K562 (cell line): ENCODE measurements at regions not wholly inside any gene's neighbourhood (a gene's known extent, or its start where the extent isn't known, plus 50 kb on each side); places are given as distances from the start of the nearest gene placed in this dataset.

Source experiments
- ATAC-seq: fragments of 200-7000 bp; cut with Tn5 transposase; 3 replicates; pipeline ENCODE4 v1.9.1; 2020; ENCODE audit warnings: moderate library complexity
- BruUV-seq: library from RNA; stranded (reverse); fragments of 400-500 nt; replicated peaks from 2 replicates; lab custom pipeline; 2021; lab: Mats Ljungman, UMichigan
- CTCF ChIA-PET: fragments of 300-600 bp; formaldehyde crosslinking; extraction: SDS; loops from one replicate; lab custom pipeline; 2021; ENCODE audit warnings: low intra/inter-chr PET ratio; lab: Yijun Ruan, JAX
- POLR2A ChIA-PET: fragments of 300-600, 350-650 bp; sonication (Branson Sonifier 250); formaldehyde crosslinking; extraction: SDS; loops from one replicate; lab custom pipeline; 2021; ENCODE audit warnings: antibody characterized with exemption, inconsistent platforms; lab: Yijun Ruan, JAX
- DNase-seq, 4 experiments: peaks; one replicate each; pipeline versions ENCODE4 v3.0.0 to v3.0.0-alpha.2; 2011 to 2018; ENCODE audit warnings: low spot score in 3 of 4, mixed read lengths in 3 of 4; ENCODE audit errors: extremely low read depth in 1 of 4
- FAIRE-seq: peaks from 2 replicates; lab custom pipeline; 2011; peaks lifted over from hg19 to GRCh38; lab: Jason Lieb, UNC
- H2AFZ ChIP-seq: 2 replicates; pipeline ENCODE4 v1.6.0; 2011; ENCODE audit warnings: low read depth, low read length, control low read depth, inconsistent platforms
- H3K27ac ChIP-seq: fragments of 200-600 bp; 3 replicates; pipeline ENCODE4 v1.8.0; 2011; ENCODE audit warnings: low read depth, mild to moderate bottlenecking, control low read depth, inconsistent platforms, low read length, moderate library complexity, mixed read lengths; ENCODE audit errors: extremely low read depth
- H3K27me3 ChIP-seq, 2 experiments: fragments of 300-600 bp in 1 of 2; 2 replicates in 1 of 2; 3 replicates in 1 of 2; pipeline versions ENCODE4 v1.6.0 to v1.8.0; 2011; ENCODE audit warnings: inconsistent platforms in 2 of 2, low read length in 2 of 2, mild to moderate bottlenecking in 1 of 2, mixed read lengths in 1 of 2, moderate library complexity in 1 of 2; ENCODE audit not compliant: control insufficient read depth in 2 of 2, insufficient read depth in 2 of 2
- H3K36me3 ChIP-seq: fragments of 300-600 bp; 3 replicates; pipeline ENCODE4 v1.8.0; 2011; ENCODE audit warnings: mild to moderate bottlenecking, low read length, inconsistent platforms; ENCODE audit not compliant: control insufficient read depth, insufficient read depth
- H3K4me1 ChIP-seq, 2 experiments: fragments of 200-600 bp in 1 of 2; replicated peaks in 1 of 2; 2 replicates in 1 of 2; 3 replicates in 1 of 2; pipeline versions ENCODE4 v1.5.1 to v1.8.0; 2011; ENCODE audit warnings: inconsistent platforms in 2 of 2, low read length in 2 of 2, mild to moderate bottlenecking in 1 of 2, mixed read lengths in 1 of 2, moderate library complexity in 1 of 2; ENCODE audit not compliant: control insufficient read depth in 2 of 2, insufficient read depth in 2 of 2
- H3K4me2 ChIP-seq: 2 replicates; pipeline ENCODE4 v1.6.1; 2011; ENCODE audit warnings: low read length, control low read depth, inconsistent platforms, mixed read lengths; ENCODE audit not compliant: insufficient read depth
- H3K4me3 ChIP-seq: fragments of 200-600 bp; sonication (generic), shearing (Covaris generic); 2 replicates; pipeline ENCODE4 v1.5.1; 2016; ENCODE audit warnings: control low read depth, inconsistent platforms
- H3K79me2 ChIP-seq: fragments of 200-600 bp; 3 replicates; pipeline ENCODE4 v1.8.0; 2011; ENCODE audit warnings: low read length, inconsistent platforms; ENCODE audit not compliant: control insufficient read depth, insufficient read depth
- H3K9ac ChIP-seq, 2 experiments: 2 replicates each; pipeline versions ENCODE4 v1.6.0 to v1.6.1; 2011; ENCODE audit warnings: low read depth in 2 of 2, low read length in 2 of 2, control low read depth in 1 of 2, inconsistent platforms in 1 of 2, mild to moderate bottlenecking in 1 of 2, mixed read lengths in 1 of 2; ENCODE audit not compliant: insufficient read depth in 1 of 2
- H3K9me1 ChIP-seq: one replicate; pipeline ENCODE4 v1.6.0; 2011; ENCODE audit warnings: inconsistent platforms, mild to moderate bottlenecking, low read length, moderate library complexity; ENCODE audit not compliant: control insufficient read depth, insufficient read depth
- H3K9me3 ChIP-seq: replicated peaks from 2 replicates; pipeline ENCODE4 v1.5.1; 2011; ENCODE audit warnings: low read depth, low read length, inconsistent platforms; ENCODE audit not compliant: control insufficient read depth, insufficient read depth
- H4K20me1 ChIP-seq: replicated peaks from 2 replicates; pipeline ENCODE4 v1.6.1; 2011; ENCODE audit warnings: low read length, inconsistent platforms, mixed read lengths; ENCODE audit not compliant: control insufficient read depth, insufficient read depth
- ARID3A ChIP-seq: IDR thresholded peaks from 2 replicates; pipeline ENCODE4 v1.6.1; 2012; ENCODE audit warnings: low read depth, low read length, improper control_type of control experiment, borderline replicate concordance
- ATF7 ChIP-seq: fragments of 450-650 bp; IDR thresholded peaks from 2 replicates; pipeline ENCODE4 v1.7.1; 2014; ENCODE audit warnings: mild to moderate bottlenecking, moderate library complexity
- ELK3 ChIP-seq: fragments of 450-650 bp; formaldehyde crosslinking; IDR thresholded peaks from 2 replicates; pipeline ENCODE4 v1.4.0; 2020; ENCODE audit warnings: mild to moderate bottlenecking
- FOXJ2 ChIP-seq: fragments of 200-800 bp; sonication (Bioruptor generic); IDR thresholded peaks from 2 replicates; pipeline ENCODE4 v1.6.1; 2016; ENCODE audit warnings: missing genetic modification characterization, missing compliant biosample characterization
- GATAD2B ChIP-seq: fragments of 450-650 bp; IDR thresholded peaks from 2 replicates; pipeline ENCODE4 v1.6.1; 2017; ENCODE audit warnings: mild to moderate bottlenecking, borderline replicate concordance
- HNRNPUL1 ChIP-seq: fragments of 200-400 bp; formaldehyde crosslinking; IDR thresholded peaks from 2 replicates; pipeline ENCODE4 v1.6.1; 2017; ENCODE audit warnings: low read length
- MTA3 ChIP-seq: fragments of 450-650 bp; formaldehyde crosslinking; IDR thresholded peaks from 2 replicates; pipeline ENCODE4 v1.6.1; 2017; ENCODE audit warnings: mild to moderate bottlenecking, borderline replicate concordance
- NONO ChIP-seq, 2 experiments: fragments of 200-400 bp in 1 of 2; fragments of 450-650 bp in 1 of 2; formaldehyde crosslinking in 1 of 2; IDR thresholded peaks; 2 replicates each; pipeline ENCODE4 v1.6.1; 2017; ENCODE audit warnings: low read depth in 2 of 2, mild to moderate bottlenecking in 2 of 2, moderate library complexity in 2 of 2, low read length in 1 of 2
- NR2F6 ChIP-seq: fragments of 450-650 bp; formaldehyde crosslinking; IDR thresholded peaks from 2 replicates; pipeline ENCODE4 v1.4.0; 2020; ENCODE audit warnings: mild to moderate bottlenecking
- PYGO2 ChIP-seq: fragments of 450-650 bp; IDR thresholded peaks from 2 replicates; pipeline ENCODE4 v1.6.1; 2016; ENCODE audit warnings: mild to moderate bottlenecking, missing genetic modification characterization, moderate library complexity, missing compliant biosample characterization
- SP1 ChIP-seq: sonication (generic); formaldehyde crosslinking; IDR thresholded peaks from 2 replicates; pipeline ENCODE4 v1.8.1; 2022; ENCODE audit warnings: mild to moderate bottlenecking, missing genetic modification reagents
- TAF7 ChIP-seq: fragments of 450-650 bp; IDR thresholded peaks from 2 replicates; pipeline ENCODE4 v1.6.1; 2016; ENCODE audit warnings: missing genetic modification characterization, missing compliant biosample characterization
- ZBTB1 ChIP-seq: sonication (generic); formaldehyde crosslinking; IDR thresholded peaks from 2 replicates; pipeline ENCODE4 v1.8.1; 2023; ENCODE audit warnings: missing genetic modification reagents, low read depth, mild to moderate bottlenecking, borderline replicate concordance
- ZNF644 ChIP-seq: fragments of 200-800 bp; sonication (Bioruptor generic); IDR thresholded peaks from 2 replicates; pipeline ENCODE4 v1.6.1; 2016; ENCODE audit warnings: low read depth, missing genetic modification characterization, missing compliant biosample characterization
- ZNF785 ChIP-seq: fragments of 250-450 bp; sonication (Bioruptor Pico); IDR thresholded peaks from 2 replicates; pipeline ENCODE4 v1.4.0; 2020; ENCODE audit warnings: mild to moderate bottlenecking
- WGBS: fragments of 100-300 bp; shearing (Covaris generic); methylation state at CpG from one replicate; pipeline ENCODE4 v1.1.6; 2016; ENCODE audit warnings: low coverage, mixed read lengths; ENCODE audit not compliant: insufficient coverage; ENCODE audit errors: missing lambda C conversion rate; 5-methylcytosine and 5-hydroxymethylcytosine counted together
- in situ Hi-C: fragments of 300-500 bp; cut with MboI; formaldehyde crosslinking; loops from 4 replicates; pipeline ENCODE4 v1.15.0; 2018; ENCODE audit warnings: inconsistent platforms, mixed read lengths
- intact Hi-C: fragments of 100-400 bp; cut with micrococcal nuclease; formaldehyde crosslinking; loops from 2 replicates; pipeline ENCODE4 v1.14.2; 2022

GRCh38 chr5:135131801-135132680 lies 98.0 kb upstream of the PITX1 start:
- ChIA-PET CTCF (no interaction called here), POLR2A (interaction anchor here (0.6 to 1.6 kb wide), 5 partner anchors 8 to 299 kb away, joined by 3 to 4 read pairs (median 3); no protein-coding TSS in a partner anchor)
- WGBS, result 84% methylated on average over 12 of the region's 12 CpGs
- TF ChIP-seq ZNF785 (CRISPR knock-in tag) (no peak), PYGO2 (tag) (no peak), ZNF644 (tag) (no peak), NONO (IDR thresholded peaks at IDR 0.05; ENCODE audit: low read depth in 2 of 2, low read length in 1 of 2) (no peak), MTA3 (no peak), TAF7 (tag) (no peak), ELK3 (CRISPR knock-in tag) (no peak), ATF7 (no peak), SP1 (no peak), NR2F6 (CRISPR knock-in tag) (no peak), FOXJ2 (tag) (no peak), GATAD2B (no peak), ARID3A (no peak), HNRNPUL1 (no peak), ZBTB1 (CRISPR knock-in tag) (no peak)
- DNase-seq (no peak), FAIRE-seq (no peak), ATAC-seq (no peak)
- no peaks in the 10 kb centered on the region for H3K36me3 ChIP-seq
- H3K4me3 ChIP-seq, result no peak overlapping the region
- no TSS peak for BruUV-seq
- no peaks in the 10 kb centered on the region for H3K27me3 ChIP-seq
- H3K4me2 ChIP-seq, result no peak overlapping the region
- 0 out of 2 replicates have a peak overlapping the region, but pooled peaks have one; percentile 34 for H2AFZ ChIP-seq
- H3K79me2 ChIP-seq, result no peaks in the 10 kb centered on the region
- no peaks in the 10 kb centered on the region for H3K9me3 ChIP-seq
- peaks cover 3% of the 10 kb centered on the region for H3K9me1 ChIP-seq
- intact Hi-C loops (loop anchor here (5.0 kb wide), 1 partner anchor 55 kb away; no protein-coding TSS in a partner anchor), in situ Hi-C loops (no loop called here)
- H3K4me1 ChIP-seq, result peaks cover 47 to 78% of the 10 kb centered on the region in 2 experiments
- peak overlapping the region in 1 of 2 experiments; percentile 77; a peak in 3 of 4 replicates for H3K9ac ChIP-seq
- H3K27ac ChIP-seq, result no peak overlapping the region; the same call in 2 of the 3 replicates
- H4K20me1 ChIP-seq, result no peaks in the 10 kb centered on the region
